Endodermal cell (in vitro differentiated cells): ENCODE measurements at regions not wholly inside any gene's neighbourhood (a gene's known extent, or its start where the extent isn't known, plus 50 kb on each side); places are given as distances from the start of the nearest gene placed in this dataset.

Experiments used
- DNase-seq: peaks from one replicate; pipeline ENCODE4 v3.0.0-alpha.2; 2017
- H3K27ac ChIP-seq: 2 replicates; pipeline ENCODE4 v1.5.1; 2013; ENCODE audit warnings: mild to moderate bottlenecking, low read depth, low read length, moderate library complexity
- H3K27me3 ChIP-seq: 2 replicates; pipeline ENCODE4 v1.6.1; 2013; ENCODE audit warnings: mild to moderate bottlenecking, low read length, moderate library complexity; ENCODE audit not compliant: insufficient read depth, control insufficient read depth, poor library complexity, severe bottlenecking
- H3K36me3 ChIP-seq: 2 replicates; pipeline ENCODE4 v1.7.0; 2013; ENCODE audit warnings: mild to moderate bottlenecking, low read length, moderate library complexity; ENCODE audit not compliant: control insufficient read depth, insufficient read depth
- H3K4me1 ChIP-seq: one replicate; pipeline ENCODE4 v1.7.0; 2013; ENCODE audit warnings: low read length; ENCODE audit not compliant: control insufficient read depth, insufficient read depth
- H3K4me3 ChIP-seq: 2 replicates; pipeline ENCODE4 v1.5.1; 2013; ENCODE audit warnings: mild to moderate bottlenecking, low read length, moderate library complexity
- H3K9ac ChIP-seq: 2 replicates; pipeline ENCODE4 v1.6.1; 2013; ENCODE audit warnings: mild to moderate bottlenecking, low read length, moderate library complexity; ENCODE audit not compliant: poor library complexity, severe bottlenecking; ENCODE audit errors: extremely low read depth
- H3K9me3 ChIP-seq: 2 replicates; pipeline ENCODE4 v1.6.1; 2013; ENCODE audit warnings: mild to moderate bottlenecking, low read length, moderate library complexity; ENCODE audit not compliant: control insufficient read depth
- H3K27ac Mint-ChIP-seq: 2 replicates; pipeline ENCODE4 v1.8.0; 2020; ENCODE audit warnings: mixed read lengths
- H3K27me3 Mint-ChIP-seq: 2 replicates; pipeline ENCODE4 v1.8.0; 2021; ENCODE audit warnings: mild to moderate bottlenecking, mixed read lengths; ENCODE audit not compliant: insufficient read depth
- H3K36me3 Mint-ChIP-seq: 2 replicates; pipeline ENCODE4 v1.8.0; 2020; ENCODE audit warnings: low read depth, mixed read lengths
- H3K4me1 Mint-ChIP-seq: 2 replicates; pipeline ENCODE4 v1.8.0; 2020; ENCODE audit warnings: mixed read lengths
- H3K4me3 Mint-ChIP-seq: 2 replicates; pipeline ENCODE4 v1.8.0; 2020; ENCODE audit warnings: mild to moderate bottlenecking, moderate library complexity, mixed read lengths
- H3K9me3 Mint-ChIP-seq: 2 replicates; pipeline ENCODE4 v1.8.0; 2020; ENCODE audit warnings: mild to moderate bottlenecking, mixed read lengths
- CTCF ChIP-seq: fragments of 200-600 bp; sonication (generic); conservative IDR thresholded peaks from 2 replicates; pipeline ENCODE4 v1.5.0; 2021; ENCODE audit warnings: antibody characterized with exemption, mild to moderate bottlenecking
- WGBS, 2 experiments: methylation state at CpG; one replicate each; pipeline versions ENCODE4 v1.1.5 to v1.1.7; 2013; ENCODE audit warnings: missing lambda C conversion rate in 2 of 2, mixed read lengths in 1 of 2; ENCODE audit not compliant: insufficient coverage in 1 of 2, insufficient read length in 1 of 2; 5-methylcytosine and 5-hydroxymethylcytosine counted together

DNA sequence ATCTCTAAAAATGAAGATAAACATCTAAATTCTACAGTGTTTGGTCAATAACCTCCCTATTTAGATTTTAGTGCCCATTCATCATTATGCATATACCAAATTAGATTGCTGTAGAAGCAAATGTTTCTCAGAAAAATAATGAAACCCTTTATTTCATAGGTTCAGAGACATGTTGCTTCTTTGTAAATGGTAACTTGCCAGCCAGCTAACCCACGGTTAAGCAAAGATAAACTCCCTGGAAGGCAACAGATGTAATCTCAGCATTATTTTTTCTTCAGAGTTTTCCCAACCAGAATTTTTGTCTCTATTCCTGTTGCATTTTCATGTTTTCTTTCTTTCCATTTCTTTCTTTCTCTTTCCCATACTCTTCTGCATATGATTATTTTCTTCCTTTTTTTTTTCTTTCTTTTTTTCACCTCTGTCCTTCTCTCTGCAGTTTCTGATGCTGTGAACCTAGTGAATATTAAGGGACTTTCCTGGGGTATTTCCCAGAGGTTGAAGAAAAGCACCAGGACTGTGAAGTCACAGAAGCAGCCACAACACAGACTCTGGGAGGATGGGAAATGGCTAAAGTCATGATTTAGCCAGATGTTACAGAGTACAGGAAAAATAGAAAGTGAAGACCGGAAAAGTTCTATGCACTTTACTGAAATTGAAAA is 50.0 kb upstream of the DSG1 start:
- Mint-ChIP-seq H3K4me3 (no peak overlapping the region), H3K27me3 (no peaks in the 10 kb centered on the region), H3K27ac (no peak overlapping the region), H3K9me3 (no peaks in the 10 kb centered on the region), H3K4me1 (peaks cover 22% of the 10 kb centered on the region), H3K36me3 (no peaks in the 10 kb centered on the region)
- H3K36me3 ChIP-seq = no peaks in the 10 kb centered on the region
- no peak for DNase-seq
- H3K9me3 ChIP-seq = no peaks in the 10 kb centered on the region
- H3K27me3 ChIP-seq = no peaks in the 10 kb centered on the region
- no peak for TF ChIP-seq CTCF
- H3K4me1 ChIP-seq = peaks cover 2% of the 10 kb centered on the region
- H3K27ac ChIP-seq = no peak overlapping the region
- no peak overlapping the region for H3K4me3 ChIP-seq
- H3K9ac ChIP-seq = no peak overlapping the region
- 73 to 76% methylated on average over 1 of the region's 2 CpGs for WGBS, 2 experiments
